ENCODE measurements at regions not wholly inside any gene's neighbourhood (a gene's known extent, or its start where the extent isn't known, plus 50 kb on each side); places are given as distances from the start of the nearest gene placed in this dataset.

DNA sequence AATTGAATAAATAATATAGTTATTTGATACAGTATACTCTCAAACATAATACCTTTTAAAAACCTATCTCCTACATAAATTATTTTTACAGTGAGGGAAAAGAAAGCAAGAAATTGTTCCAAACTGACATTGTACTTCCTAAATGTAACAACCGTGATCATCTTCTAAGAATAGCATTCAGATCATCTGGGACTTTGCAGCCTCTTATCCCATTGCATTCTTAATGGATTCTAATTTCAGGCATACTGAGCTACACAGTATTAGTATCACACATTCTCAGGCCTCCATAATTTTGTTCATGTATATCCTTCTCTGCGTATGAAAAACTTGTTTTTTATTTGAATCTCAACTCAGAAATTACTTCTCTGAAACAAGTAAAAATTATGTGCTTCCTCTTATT, 1134.7 kb upstream of the CDH2 start:
- TF ChIP-seq ZNF660 (tag by site-specific recombination; IDR thresholded peaks at IDR 0.05), result no peak
- TF ChIP-seq, protein P1, sequence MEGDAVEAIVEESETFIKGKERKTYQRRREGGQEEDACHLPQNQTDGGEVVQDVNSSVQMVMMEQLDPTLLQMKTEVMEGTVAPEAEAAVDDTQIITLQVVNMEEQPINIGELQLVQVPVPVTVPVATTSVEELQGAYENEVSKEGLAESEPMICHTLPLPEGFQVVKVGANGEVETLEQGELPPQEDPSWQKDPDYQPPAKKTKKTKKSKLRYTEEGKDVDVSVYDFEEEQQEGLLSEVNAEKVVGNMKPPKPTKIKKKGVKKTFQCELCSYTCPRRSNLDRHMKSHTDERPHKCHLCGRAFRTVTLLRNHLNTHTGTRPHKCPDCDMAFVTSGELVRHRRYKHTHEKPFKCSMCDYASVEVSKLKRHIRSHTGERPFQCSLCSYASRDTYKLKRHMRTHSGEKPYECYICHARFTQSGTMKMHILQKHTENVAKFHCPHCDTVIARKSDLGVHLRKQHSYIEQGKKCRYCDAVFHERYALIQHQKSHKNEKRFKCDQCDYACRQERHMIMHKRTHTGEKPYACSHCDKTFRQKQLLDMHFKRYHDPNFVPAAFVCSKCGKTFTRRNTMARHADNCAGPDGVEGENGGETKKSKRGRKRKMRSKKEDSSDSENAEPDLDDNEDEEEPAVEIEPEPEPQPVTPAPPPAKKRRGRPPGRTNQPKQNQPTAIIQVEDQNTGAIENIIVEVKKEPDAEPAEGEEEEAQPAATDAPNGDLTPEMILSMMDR (tag by site-specific recombination; IDR thresholded peaks at IDR 0.05), result no peak
- TF ChIP-seq ZNF530 (tag by site-specific recombination; IDR thresholded peaks at IDR 0.05; ENCODE audit: low read depth), result no peak
- TF ChIP-seq SALL2 (tag by site-specific recombination; IDR thresholded peaks at IDR 0.05; ENCODE audit: borderline replicate concordance), result no peak
- TF ChIP-seq YY1 (tag by site-specific recombination; IDR thresholded peaks at IDR 0.05), result no peak
- TF ChIP-seq ZNF514 (tag by site-specific recombination; IDR thresholded peaks at IDR 0.05), result no peak
- no peak for TF ChIP-seq ZNF114 (tag by site-specific recombination; IDR thresholded peaks at IDR 0.05)
- no peak for TF ChIP-seq ZNF223 (tag by site-specific recombination; IDR thresholded peaks at IDR 0.05)
- TF ChIP-seq ZNF155 (tag by site-specific recombination; IDR thresholded peaks at IDR 0.05), result no peak
- TF ChIP-seq SP7 (tag by site-specific recombination; IDR thresholded peaks at IDR 0.05), result no peak
- TF ChIP-seq ZNF416 (tag by site-specific recombination; IDR thresholded peaks at IDR 0.05), result no peak
- TF ChIP-seq, protein P2, sequence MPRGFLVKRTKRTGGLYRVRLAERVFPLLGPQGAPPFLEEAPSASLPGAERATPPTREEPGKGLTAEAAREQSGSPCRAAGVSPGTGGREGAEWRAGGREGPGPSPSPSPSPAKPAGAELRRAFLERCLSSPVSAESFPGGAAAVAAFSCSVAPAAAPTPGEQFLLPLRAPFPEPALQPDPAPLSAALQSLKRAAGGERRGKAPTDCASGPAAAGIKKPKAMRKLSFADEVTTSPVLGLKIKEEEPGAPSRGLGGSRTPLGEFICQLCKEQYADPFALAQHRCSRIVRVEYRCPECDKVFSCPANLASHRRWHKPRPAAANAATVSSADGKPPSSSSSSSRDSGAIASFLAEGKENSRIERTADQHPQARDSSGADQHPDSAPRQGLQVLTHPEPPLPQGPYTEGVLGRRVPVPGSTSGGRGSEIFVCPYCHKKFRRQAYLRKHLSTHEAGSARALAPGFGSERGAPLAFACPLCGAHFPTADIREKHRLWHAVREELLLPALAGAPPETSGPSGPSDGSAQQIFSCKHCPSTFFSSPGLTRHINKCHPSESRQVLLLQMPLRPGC (tag by site-specific recombination; IDR thresholded peaks at IDR 0.05), result no peak
